Panc1 (cell line): ENCODE measurements at regions not wholly inside any gene's neighbourhood (a gene's known extent, or its start where the extent isn't known, plus 50 kb on each side); places are given as distances from the start of the nearest gene placed in this dataset.

ENCODE experiments used
- ATAC-seq: fragments of 200-7000 bp; cut with Tn5 transposase; 2 replicates; pipeline ENCODE4 v1.9.1; 2020; ENCODE audit warnings: mild to moderate bottlenecking, moderate library complexity
- BruUV-seq: library from RNA; stranded (reverse); fragments of 400-500 nt; replicated peaks from 2 replicates; lab custom pipeline; 2021; lab: Mats Ljungman, UMichigan
- CTCF ChIA-PET: fragments of 300-600 bp; sonication (Branson Sonifier 250); formaldehyde crosslinking; loops from one replicate; lab custom pipeline; 2022; ENCODE audit warnings: antibody characterized with exemption; lab: Charles Lee
- POLR2A ChIA-PET: fragments of 300-600 bp; sonication (Branson Sonifier 250); formaldehyde crosslinking; loops from one replicate; lab custom pipeline; 2022; ENCODE audit warnings: antibody characterized with exemption; lab: Charles Lee
- DNase-seq: peaks from one replicate; pipeline ENCODE4 v3.0.0-alpha.2; 2010; ENCODE audit warnings: low read depth, low spot score
- H3K27ac ChIP-seq: 2 replicates; pipeline ENCODE4 v1.5.1; 2011; ENCODE audit warnings: mild to moderate bottlenecking, low read length, inconsistent platforms
- H3K27me3 ChIP-seq: fragments of 200-500 bp; sonication (Bioruptor generic); 2 replicates; pipeline ENCODE4 v1.6.0; 2014; ENCODE audit warnings: low read length, inconsistent platforms; ENCODE audit not compliant: control insufficient read depth, insufficient read depth
- H3K36me3 ChIP-seq: fragments of 200-500 bp; sonication (Bioruptor generic); 2 replicates; pipeline ENCODE4 v1.5.1; 2014; ENCODE audit warnings: inconsistent platforms, mild to moderate bottlenecking, low read length, moderate library complexity; ENCODE audit not compliant: control insufficient read depth, insufficient read depth
- H3K4me1 ChIP-seq: 2 replicates; pipeline ENCODE4 v1.5.1; 2011; ENCODE audit warnings: inconsistent platforms, mild to moderate bottlenecking, low read length, moderate library complexity; ENCODE audit not compliant: control insufficient read depth, insufficient read depth
- H3K4me3 ChIP-seq, 2 experiments: 2 replicates each; pipeline ENCODE4 v1.5.1; 2011 to 2012; ENCODE audit warnings: low read depth in 2 of 2, low read length in 2 of 2, mild to moderate bottlenecking in 2 of 2, inconsistent platforms in 1 of 2, moderate library complexity in 1 of 2
- H3K9me3 ChIP-seq: fragments of 200-500 bp; sonication (Bioruptor generic); 2 replicates; pipeline ENCODE4 v1.5.1; 2014; ENCODE audit warnings: low read depth, mild to moderate bottlenecking, inconsistent platforms, low read length, moderate library complexity; ENCODE audit not compliant: control insufficient read depth, insufficient read depth
- POLR2AphosphoS5 ChIP-seq: IDR thresholded peaks from 2 replicates; pipeline ENCODE4 v1.6.1; 2012; ENCODE audit warnings: mild to moderate bottlenecking, low read depth, low read length, moderate library complexity
- SIN3A ChIP-seq: IDR thresholded peaks from 2 replicates; pipeline ENCODE4 v1.6.1; 2012; ENCODE audit warnings: low read depth, mild to moderate bottlenecking, low read length, moderate library complexity, borderline replicate concordance; ENCODE audit not compliant: insufficient read depth
- TCF7L2 ChIP-seq: IDR thresholded peaks from 2 replicates; pipeline ENCODE4 v1.6.1; 2011; ENCODE audit warnings: mild to moderate bottlenecking, low read depth, low read length, inconsistent platforms
- in situ Hi-C: cut with HindIII; loops from 2 replicates; pipeline ENCODE4 v1.10.0; 2016; ENCODE audit warnings: low sequenced_read_pairs, low pct_unique_long_range_greater_than_20kb
- intact Hi-C: fragments of 100-400 bp; cut with micrococcal nuclease; formaldehyde crosslinking; loops from one replicate; pipeline ENCODE4 v1.10.0; 2022; ENCODE audit not compliant: unreplicated experiment
- TF ChIP-seq, protein P1 (sequence below): fragments of 450-650 bp; IDR thresholded peaks from 2 replicates; pipeline ENCODE4 v1.5.1; 2017; ENCODE audit warnings: mild to moderate bottlenecking
- TF ChIP-seq, protein P2 (sequence below), 2 experiments: IDR thresholded peaks; 2 replicates each; pipeline ENCODE4 v1.6.1; 2011 to 2012; ENCODE audit warnings: low read depth in 2 of 2, control low read depth in 1 of 2, low read length in 1 of 2, mild to moderate bottlenecking in 1 of 2, moderate library complexity in 1 of 2; ENCODE audit not compliant: insufficient read depth in 1 of 2

DNA sequence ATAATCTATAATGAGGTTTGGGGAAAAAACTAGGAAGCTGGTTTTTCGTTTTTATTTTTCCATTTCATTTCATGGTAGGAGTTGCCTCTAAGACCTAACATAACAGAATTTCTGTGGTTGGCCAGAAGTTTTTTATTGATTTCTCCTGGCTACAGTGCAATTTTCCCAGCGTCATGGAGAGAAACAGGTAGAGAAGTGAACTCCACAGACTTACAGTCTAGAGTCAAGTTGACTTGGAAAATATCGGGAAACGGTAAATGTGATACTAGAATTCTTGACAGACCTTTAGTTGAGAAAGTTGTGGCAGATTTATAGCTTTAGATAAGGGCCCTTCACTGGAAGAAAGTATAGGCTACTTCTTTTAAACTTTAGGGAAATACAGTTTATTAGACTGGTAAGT, 238.3 kb downstream of the DOK5 start:
- Histone ChIP-seq H3K9me3 (no peaks in the 10 kb centered on the region), H3K36me3 (no peaks in the 10 kb centered on the region), H3K27ac (no peak overlapping the region), H3K4me1 (no peaks in the 10 kb centered on the region), H3K27me3 (no peaks in the 10 kb centered on the region), H3K4me3 (no peak overlapping the region)
- in situ Hi-C loops = no loop called here
- no peak for ATAC-seq
- TF ChIP-seq, protein P1, sequence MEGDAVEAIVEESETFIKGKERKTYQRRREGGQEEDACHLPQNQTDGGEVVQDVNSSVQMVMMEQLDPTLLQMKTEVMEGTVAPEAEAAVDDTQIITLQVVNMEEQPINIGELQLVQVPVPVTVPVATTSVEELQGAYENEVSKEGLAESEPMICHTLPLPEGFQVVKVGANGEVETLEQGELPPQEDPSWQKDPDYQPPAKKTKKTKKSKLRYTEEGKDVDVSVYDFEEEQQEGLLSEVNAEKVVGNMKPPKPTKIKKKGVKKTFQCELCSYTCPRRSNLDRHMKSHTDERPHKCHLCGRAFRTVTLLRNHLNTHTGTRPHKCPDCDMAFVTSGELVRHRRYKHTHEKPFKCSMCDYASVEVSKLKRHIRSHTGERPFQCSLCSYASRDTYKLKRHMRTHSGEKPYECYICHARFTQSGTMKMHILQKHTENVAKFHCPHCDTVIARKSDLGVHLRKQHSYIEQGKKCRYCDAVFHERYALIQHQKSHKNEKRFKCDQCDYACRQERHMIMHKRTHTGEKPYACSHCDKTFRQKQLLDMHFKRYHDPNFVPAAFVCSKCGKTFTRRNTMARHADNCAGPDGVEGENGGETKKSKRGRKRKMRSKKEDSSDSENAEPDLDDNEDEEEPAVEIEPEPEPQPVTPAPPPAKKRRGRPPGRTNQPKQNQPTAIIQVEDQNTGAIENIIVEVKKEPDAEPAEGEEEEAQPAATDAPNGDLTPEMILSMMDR = no peak
- no peak for TF ChIP-seq SIN3A
- no peak for TF ChIP-seq TCF7L2
- no peak for TF ChIP-seq POLR2AphosphoS5
- TF ChIP-seq, protein P2, sequence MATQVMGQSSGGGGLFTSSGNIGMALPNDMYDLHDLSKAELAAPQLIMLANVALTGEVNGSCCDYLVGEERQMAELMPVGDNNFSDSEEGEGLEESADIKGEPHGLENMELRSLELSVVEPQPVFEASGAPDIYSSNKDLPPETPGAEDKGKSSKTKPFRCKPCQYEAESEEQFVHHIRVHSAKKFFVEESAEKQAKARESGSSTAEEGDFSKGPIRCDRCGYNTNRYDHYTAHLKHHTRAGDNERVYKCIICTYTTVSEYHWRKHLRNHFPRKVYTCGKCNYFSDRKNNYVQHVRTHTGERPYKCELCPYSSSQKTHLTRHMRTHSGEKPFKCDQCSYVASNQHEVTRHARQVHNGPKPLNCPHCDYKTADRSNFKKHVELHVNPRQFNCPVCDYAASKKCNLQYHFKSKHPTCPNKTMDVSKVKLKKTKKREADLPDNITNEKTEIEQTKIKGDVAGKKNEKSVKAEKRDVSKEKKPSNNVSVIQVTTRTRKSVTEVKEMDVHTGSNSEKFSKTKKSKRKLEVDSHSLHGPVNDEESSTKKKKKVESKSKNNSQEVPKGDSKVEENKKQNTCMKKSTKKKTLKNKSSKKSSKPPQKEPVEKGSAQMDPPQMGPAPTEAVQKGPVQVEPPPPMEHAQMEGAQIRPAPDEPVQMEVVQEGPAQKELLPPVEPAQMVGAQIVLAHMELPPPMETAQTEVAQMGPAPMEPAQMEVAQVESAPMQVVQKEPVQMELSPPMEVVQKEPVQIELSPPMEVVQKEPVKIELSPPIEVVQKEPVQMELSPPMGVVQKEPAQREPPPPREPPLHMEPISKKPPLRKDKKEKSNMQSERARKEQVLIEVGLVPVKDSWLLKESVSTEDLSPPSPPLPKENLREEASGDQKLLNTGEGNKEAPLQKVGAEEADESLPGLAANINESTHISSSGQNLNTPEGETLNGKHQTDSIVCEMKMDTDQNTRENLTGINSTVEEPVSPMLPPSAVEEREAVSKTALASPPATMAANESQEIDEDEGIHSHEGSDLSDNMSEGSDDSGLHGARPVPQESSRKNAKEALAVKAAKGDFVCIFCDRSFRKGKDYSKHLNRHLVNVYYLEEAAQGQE (IDR thresholded peaks at IDR 0.05; ENCODE audit: insufficient read depth in 1 of 2, low read depth in 2 of 2, low read length in 1 of 2) = no peak
- POLR2A ChIA-PET = no interaction called here
- intact Hi-C loops = no loop called here
- DNase-seq = no peak
- BruUV-seq = no TSS peak
- CTCF ChIA-PET = no interaction called here

DNA sequence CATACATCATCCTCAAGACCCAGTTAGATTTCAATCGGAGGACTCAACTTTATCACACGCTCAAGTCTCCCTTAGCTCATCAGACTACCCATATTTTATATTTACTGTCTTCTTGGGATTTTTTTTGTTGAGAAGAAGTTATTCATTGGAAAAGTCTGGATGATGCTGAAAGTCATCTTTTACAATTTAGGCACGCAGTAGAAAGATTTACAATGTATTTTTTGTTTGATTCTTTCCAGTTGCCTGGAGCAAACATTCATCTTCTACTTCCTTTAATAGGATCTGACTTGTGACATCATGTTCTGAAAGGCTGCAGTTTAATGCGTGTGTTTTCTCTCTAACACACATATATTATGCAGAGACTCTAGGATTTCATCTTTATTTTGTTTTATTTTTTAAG, 235.7 kb downstream of the DOK5 start:
- Histone ChIP-seq H3K27ac (no peak overlapping the region), H3K4me3 (no peak overlapping the region), H3K4me1 (no peaks in the 10 kb centered on the region), H3K9me3 (no peaks in the 10 kb centered on the region), H3K36me3 (no peaks in the 10 kb centered on the region), H3K27me3 (no peaks in the 10 kb centered on the region)
- TF ChIP-seq TCF7L2 (no peak), POLR2AphosphoS5 (no peak), SIN3A (no peak)
- TF ChIP-seq, protein P1 = no peak
- TF ChIP-seq, protein P2 (IDR thresholded peaks at IDR 0.05; ENCODE audit: insufficient read depth in 1 of 2, low read depth in 2 of 2, low read length in 1 of 2) = no peak
- intact Hi-C loops = no loop called here
- DNase-seq (no peak), ATAC-seq (no peak)
- POLR2A ChIA-PET = no interaction called here
- in situ Hi-C loops = no loop called here
- no TSS peak for BruUV-seq
- CTCF ChIA-PET = no interaction called here
